LHCN-M2 (cell line): ENCODE measurements at regions not wholly inside any gene's neighbourhood (a gene's known extent, or its start where the extent isn't known, plus 50 kb on each side); places are given as distances from the start of the nearest gene placed in this dataset.
"Not testable (repeated sequence)": the region's sequence is repeated elsewhere in the genome, so short reads cannot be mapped to it uniquely, and the experiment has no call there.

ENCODE experiments used
- DNase-seq: peaks from one replicate; pipeline ENCODE4 v3.0.0-alpha.2; 2012; ENCODE audit warnings: low read depth

DNA sequence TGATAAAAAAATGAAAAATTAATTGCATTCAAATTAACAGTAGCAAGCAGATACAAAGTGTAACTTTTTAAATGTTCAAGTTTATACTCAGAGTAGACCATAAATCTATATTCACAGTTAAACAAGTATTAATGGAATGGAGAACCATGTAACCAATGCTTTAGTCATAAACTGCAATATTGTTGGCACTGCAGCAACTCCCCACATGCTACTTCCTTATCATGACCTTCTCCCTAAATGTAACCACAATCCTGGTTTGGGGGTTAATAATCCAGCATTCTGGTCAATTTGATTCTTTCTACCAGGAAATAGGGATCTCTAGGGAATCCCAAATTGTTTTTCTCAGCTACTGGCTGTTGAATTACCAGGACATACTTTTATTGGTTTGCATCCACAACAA is 223.9 kb upstream of the DCAF8L1 start:
- no peak for DNase-seq

DNA sequence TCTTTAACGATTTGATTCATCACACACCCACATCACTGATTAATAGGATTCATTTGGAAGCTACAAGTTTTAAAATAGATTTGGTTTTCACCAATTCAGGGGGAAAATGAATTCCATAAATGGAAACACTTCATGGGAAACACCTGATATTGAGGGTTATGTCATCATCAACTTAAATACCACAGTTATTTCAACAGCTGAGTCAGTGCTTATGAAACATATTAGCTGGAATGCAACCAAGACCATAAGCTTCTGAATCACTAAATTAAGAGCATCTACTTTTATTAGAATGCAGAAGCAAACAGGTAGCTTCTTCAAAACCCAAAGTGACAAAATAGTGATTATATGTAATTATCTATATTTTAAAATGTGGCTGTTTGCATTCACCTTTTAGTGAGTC is 207.8 kb upstream of the DCAF8L1 start:
- DNase-seq: peak; percentile 3

DNA sequence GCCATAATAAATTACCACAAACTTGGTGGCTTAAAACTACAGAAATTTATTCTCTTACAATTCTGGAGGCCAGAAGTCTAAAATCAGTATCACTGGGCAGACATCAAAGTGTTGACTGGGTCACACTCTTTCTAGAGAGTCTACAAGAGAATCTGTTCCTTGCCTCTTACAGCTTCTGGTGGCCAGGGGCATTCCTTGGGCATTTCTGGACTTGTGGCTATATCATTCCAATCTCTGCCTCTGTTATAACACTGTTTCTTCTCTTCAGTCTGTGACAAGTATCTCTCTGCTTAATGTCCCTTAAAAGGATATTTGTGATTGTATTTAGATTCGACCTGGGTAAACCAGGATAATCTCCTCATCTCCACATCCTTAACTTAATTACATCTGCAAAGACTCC is 207.3 kb upstream of the DCAF8L1 start:
- DNase-seq: no peak

DNA sequence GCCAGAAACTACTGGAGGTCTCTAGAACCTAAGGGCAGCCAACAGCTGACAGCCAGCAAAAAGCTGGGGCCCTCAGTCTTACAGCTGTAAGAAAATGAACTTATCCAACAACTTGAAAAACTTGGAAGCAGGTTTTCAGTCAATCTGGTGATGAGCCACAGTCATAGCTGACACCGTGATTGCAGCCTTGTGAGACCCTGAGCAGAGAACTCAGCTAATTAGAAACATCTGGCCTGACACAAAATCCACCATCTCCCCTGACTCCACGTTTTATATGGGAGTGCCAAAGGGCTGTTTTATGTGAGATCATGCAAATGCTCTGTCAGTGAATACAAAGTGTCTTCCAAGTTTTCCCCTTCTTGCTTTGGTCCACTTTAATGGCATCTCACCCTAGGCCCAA is 198.8 kb upstream of the DCAF8L1 start:
- no peak for DNase-seq

DNA sequence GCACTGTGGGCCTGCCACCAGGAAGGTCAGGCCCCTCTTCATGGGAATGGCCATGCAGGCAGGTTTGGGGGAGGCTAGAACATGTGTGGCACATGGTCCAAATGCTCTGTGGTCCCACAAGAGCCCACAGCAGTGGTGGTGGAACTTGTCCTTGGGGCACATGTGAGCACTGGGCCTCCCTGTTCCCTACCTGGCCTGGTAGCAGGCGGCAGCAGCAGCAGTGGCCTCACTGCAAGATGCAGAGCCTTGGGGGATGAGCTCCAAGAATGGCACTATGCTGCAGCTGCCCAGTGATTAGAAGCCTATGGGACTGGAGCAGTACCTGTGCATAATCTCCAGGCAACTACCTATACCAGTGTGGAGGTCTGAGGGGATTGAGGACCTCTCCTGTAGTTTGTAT is 197.0 kb upstream of the DCAF8L1 start:
- DNase-seq: no peak

DNA sequence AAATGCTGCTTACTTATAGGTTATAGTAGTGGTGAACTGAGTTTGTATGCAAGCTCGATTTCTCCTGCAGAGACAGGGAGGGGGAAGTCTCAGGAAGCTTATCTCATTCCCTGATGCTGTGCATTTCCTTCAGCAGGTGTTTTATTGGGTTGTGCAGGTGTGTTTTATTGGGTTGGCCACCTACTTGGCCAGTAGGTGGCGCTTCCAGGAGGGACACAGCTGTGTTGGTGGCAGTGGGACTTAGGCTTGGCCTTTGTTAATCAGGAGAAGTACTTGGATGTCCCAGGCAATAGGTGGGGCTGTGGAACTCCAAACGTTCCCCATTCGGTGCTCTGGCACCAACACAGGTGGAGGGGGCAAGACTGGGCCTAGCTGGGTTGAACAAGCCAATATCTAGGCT is 196.0 kb upstream of the DCAF8L1 start:
- DNase-seq: no peak

DNA sequence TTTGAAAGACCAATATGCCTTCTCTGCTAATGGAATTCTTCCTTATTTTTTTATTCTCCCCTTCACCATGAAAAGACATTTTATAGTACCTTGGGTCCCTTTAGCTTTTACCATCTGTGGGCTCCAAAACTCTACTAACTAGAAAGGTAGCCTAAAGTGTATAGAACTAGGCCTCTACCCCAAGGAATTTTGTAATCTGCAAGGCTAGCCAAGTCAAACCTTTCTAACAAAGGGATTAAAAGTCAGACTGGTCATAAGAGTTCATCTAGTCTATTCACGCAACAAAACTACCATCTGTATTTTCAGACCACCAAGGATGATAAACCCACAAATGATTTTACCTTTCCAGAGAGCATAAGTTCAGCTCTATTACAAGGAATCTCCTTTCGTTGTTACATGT is 189.5 kb upstream of the DCAF8L1 start:
- DNase-seq: no peak

DNA sequence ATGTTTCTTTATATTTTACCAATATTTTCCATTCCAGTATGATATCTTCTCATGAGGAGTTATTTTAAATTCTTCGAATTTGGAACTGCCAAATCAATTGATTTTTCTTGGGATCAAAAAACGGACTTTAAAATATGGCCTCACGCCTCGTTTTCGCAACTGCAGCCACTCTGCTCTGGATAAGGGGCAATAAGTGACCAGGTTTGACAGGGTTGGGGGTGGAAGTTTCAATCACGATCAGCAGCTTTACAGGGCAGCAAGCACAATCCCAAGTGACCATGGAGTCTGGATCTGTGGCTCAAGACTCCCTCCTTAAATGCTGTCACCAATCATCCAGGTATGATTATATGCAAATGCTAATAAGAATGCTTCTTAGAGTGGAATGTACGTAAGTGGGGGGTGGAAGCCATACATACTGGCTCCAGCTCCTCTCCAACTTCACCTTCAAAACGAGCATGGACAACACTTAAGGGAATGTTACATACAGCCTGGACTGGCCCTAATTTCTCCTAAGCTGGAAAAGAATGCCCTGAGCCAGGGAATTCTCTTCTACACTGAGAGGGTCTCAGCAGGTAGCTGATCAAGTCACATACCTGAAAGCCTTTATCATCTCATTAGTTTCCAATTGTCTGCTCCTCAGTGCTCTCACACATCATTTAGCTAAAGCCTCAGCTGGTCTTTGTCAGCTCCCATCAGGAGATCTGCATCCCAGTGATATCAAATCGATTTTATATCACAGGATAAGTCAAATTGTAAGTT is 176.9 kb upstream of the DCAF8L1 start:
- no peak for DNase-seq

DNA sequence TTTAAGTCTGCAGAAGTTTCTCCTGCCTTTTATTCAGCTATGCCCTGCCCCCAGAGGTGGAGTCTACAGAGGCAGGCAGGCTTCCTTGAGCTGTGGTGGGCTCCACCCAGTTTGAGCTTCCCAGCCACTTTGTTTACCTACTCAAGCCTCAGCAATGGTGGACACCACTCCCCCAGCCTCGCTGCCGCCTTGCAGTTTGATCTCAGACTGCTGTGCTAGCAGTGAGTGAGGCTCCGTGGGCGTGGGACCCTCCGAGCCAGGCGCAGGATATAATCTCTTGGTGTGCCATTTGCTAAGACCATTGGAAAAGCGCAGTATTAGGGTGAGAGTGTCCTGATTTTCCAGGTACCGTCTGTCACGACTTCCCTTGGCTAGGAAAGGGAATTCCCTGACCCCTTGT is 171.0 kb upstream of the DCAF8L1 start:
- not testable (repeated sequence) for DNase-seq

DNA sequence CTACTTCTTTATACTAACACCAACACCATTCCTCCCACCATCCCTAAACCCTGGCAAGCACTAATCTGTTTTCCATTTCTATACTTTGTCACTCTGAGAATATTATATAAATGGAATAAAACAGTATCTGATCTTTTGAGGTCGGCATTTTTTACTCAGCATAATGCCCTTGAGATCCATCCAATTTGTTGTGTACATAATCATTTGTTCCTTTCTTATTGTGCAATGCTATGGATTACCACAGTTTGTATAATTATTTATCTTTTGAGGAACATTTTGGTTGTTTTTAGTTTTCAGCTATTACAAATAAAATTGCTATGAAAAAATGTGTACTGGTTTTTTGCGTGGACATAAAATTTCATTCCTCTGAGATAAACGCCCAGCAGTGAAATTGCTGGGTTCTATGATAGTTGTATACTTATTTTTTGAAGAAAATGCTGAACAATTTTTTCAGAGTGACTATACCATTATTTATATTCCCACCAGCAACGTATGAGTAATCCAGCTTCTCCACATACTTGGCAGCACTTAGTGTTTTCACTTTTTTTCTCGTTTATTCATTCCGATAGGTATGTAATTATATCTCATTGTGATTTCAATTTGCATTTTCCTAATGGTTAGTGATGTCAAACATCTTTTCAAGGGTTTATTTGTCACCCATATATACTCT is 154.3 kb upstream of the DCAF8L1 start:
- DNase-seq: no peak

DNA sequence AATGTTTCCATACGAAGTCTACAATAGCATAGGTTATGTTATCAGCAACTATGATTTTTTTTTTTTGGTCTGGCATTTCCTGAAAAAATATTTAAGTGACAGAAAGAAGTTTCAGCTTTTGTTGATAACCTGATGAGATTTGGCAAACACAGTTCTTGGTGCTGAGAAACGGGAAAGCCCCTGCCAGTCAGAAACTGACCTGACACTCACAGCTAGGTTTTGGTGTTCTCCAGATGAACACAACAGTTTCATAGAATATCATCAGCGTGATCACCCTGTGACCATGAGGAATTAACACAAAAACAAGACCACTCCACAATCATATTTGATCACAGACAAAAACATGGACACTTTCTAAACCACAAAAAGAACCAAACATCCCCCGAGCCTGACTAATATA is 152.5 kb upstream of the DCAF8L1 start:
- no peak for DNase-seq

DNA sequence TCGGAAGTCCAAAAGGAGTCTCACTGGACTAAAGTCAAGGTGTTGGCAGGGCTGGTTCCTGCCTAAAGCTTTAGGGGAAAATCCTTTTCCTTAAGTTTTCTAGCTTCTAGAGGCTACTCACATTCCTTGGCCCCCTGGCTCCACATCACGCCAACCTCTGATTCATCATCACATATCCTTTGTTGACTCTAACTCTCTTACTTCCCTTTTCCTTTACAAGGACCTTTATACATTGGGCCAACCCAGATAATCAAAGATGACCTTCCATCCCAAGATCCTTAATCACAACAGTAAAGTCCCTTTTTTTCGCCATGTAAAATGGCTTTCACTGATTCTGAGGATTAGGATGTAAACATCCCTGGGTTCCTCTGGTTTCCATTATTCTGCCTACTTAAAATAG is 146.4 kb upstream of the DCAF8L1 start:
- DNase-seq: no peak

DNA sequence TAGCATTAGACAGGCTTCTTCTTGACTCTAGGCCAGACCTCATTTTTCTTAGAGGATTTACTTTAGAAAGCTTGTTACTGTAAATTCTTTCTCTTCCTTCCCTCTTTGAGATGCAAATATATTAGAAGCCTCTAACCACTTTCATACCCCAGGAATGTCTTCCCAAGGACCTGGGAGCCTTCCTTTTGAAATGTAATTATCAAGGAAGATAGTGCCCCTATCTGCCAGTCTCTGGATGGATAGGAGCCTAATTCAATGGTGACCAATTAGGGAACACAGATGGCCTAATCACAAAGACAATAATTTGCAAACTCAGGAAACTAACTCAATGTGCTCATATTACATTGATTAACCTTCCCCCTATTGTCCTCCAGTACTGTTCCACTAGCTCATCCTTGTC is 145.6 kb upstream of the DCAF8L1 start:
- no peak for DNase-seq

DNA sequence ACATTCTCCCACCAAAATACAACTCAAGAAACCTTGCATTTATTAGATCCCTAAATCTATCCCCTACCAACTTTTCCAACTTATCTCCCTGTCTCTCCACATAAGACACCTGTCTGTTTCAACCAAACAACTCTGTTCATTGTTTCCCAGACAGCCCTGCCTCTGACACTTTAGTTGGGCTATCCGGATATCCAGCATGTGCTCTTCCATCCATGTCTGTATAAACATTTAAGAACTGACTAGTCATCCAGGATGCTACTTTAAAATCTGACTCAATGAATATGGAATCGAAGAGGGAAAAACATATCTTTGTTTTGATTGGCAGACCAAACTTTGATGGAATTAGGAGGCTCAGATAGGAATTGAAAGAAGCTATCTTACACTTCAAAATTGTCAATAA is 143.2 kb upstream of the DCAF8L1 start:
- no peak for DNase-seq

DNA sequence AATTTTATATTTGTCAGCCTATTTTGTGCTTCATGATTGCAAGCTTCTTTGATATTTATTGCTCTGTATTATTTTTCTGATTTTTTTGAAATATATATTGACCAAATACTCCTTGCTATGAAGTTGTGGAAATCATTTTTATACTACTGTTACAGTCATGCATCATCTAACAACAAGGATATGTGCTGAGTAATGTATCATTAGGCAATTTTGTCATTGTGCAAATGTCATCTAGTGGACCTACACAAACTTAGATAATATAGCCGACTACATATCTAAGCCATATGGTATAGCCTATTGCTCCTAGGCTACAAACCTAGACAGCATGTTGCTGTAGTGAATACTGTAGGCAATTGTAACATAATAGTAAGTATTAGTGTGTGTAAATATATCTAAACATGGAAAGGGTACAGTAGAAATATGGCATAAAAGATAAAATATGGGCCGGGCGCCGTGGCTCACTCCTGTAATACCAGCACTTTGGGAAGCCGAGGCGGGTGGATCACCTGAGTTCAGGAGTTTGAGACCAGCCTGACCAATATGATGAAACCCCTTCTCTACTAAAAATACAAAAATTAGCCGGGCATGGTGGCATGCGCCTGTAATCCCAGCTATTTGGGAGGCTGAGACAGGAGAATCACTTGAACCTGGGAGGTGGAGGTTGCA is 139.5 kb upstream of the DCAF8L1 start:
- not testable (repeated sequence) for DNase-seq

DNA sequence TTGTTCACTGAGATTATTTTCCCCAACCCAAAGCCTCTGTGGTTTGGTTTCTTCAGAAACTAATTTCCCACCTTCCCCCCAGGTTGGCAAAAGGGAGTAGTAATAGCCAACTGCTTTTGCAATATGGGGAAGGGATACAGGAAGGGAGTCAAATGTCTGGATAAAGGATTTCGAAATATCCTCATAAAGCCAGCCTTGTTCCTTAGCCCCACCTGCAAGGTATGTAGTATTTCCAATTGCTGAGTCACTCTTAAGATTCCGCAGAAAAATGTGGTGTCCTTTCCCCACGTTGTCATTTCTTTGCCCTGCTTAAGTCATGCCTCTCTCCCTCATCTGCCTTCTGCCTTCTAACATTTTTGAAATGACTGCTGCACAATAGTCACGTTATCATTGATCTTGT is 138.8 kb upstream of the DCAF8L1 start:
- DNase-seq: no peak

DNA sequence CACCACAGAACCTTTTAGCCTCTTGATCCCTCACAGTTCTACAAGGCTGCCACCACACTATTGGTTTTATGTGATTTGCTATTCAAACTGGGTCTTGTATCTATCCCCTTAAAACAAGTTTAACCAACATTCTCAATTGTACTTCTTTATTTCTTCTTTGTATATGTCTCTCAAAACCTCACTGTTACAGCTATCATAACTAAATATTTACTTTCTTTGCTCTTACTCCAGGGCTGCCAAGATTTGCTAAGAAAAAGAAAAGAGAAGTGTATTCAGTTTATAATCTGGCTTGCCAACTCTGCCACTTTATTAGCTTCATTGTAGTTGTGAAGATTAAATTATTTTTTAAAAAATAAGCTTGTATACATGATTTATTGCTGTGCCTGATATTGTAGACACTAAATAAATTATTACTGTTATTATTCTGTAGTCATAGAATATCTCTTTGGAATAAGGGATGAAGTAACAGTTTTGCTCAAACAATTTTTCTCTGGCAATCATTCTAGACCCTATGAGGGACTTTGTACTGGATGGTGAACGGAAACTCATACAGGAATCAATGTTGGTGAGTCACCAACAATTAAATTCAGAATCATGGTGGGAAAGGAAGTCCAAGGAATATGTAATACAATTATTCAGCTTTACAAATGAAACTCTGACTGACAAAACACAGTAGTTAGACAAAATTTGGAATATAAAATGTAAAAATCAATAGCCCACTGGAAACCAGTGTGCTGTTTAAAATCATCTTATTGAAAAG is 127.1 kb upstream of the DCAF8L1 start:
- DNase-seq: no peak

DNA sequence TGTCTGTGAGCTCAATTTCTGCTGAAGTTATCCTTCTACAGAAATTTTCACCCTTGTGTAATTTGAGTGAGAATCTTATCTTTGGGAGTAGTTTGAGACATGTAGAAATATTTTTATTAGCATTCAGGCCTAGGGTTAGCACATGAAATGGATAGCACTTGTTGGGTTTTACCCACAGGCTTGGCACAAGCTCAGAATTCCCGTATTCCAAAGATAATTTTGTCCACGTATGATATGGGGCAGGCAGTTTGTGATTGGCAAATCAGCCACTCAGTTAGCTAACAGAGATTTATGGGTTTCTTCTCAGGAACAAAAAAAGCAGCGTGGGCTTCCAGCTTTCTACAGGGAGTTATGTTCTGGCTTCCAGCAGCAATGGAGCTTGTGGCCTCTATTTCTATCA is 117.9 kb upstream of the DCAF8L1 start:
- no peak for DNase-seq

DNA sequence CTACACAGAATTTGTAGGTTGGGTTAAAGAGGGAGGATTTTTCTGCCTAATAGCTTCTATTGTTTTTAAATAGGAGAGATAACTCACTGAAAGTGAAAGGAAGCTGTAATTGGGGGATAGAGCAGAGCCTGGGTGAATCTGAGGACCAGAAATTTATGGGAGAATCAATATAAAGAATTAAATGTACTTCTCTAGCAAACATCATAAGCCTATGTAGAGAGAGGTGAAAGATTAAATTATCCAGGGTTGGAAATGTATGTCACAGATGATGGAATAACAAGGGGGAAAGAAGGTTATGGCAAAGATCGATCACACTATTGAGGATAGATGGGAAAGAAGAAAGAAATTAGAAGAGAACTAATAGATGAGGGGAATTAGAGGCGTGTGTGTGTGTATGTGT is 104.4 kb upstream of the DCAF8L1 start:
- DNase-seq: no peak

DNA sequence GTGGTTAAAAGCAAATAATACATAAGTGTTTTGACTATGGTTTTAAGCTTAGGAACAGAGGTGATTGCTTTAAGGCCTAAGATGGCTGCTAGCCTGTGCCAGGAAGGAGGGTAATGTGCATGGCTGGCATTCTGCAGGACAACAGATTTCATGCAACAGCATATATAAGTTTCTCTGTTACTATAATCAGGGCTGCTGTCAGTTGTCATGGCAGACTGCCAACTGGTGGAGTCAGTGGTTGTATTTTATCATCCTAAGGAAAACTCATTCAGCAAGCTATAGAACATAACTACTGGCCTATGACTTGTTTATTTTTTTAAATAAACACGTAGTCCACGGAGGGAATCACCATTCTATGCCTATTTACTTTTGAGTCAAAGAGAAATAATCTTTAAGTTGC is 77.7 kb upstream of the DCAF8L1 start:
- no peak for DNase-seq

DNA sequence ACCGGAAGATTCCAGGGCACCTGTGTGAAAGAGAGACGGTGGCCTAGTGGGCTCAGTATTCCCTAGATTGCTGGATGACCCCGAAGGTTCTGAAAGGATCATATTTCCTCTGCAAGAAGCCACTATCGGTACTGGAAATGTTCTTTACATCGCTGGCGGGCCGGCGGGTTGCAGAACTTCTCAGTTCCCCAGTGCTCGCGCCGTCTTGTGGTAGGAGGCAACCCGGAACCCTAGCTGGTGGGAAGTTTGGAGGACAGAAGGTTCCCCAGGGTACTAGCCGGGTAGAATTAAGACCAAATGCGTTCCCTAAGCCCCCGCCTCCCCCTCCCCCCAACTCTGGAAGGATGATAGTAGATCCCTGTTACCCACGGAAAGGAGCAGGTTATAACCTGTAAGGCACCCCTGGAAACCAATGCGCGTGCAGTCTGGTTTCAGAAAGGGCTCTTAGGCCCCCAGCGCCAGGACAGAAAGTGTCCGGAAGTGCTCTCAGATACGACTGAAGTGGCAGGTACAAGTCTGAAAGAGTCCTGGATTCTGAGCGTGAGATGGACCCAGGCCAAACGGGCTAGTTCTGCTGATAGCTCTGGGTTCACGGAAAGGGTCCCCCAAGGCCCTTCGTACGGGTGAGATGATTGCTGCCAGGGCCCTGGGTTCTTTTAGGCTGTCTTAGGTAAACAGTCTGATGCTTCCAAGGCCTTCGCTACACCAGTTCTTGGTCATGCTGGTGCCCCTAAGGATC is 61.7 kb upstream of the DCAF8L1 start:
- DNase-seq: no peak

DNA sequence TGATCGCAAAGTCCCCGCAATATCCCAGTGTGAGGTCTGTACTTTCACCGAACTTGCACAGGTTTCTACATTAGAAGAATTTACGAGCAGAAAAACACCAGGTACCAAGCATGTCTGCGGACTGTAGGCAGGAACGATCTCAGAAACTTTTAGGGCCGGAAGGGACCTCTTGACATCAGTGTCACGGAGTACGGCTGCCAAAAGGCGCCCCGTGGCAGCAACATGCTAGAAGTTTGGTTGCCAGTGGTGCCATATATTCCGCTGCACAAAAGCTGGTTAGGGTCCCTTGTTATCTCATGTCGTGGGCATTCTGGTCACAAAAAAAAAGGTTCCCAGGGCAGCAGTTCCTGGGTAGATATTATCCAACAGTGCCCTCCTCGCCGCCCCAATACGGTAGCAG is 61.0 kb upstream of the DCAF8L1 start:
- DNase-seq: no peak
